ENCODE measurements at regions not wholly inside any gene's neighbourhood (a gene's known extent, or its start where the extent isn't known, plus 50 kb on each side); places are given as distances from the start of the nearest gene placed in this dataset.
"Not testable (repeated sequence)": the region's sequence is repeated elsewhere in the genome, so short reads cannot be mapped to it uniquely, and the experiment has no call there.

DNA sequence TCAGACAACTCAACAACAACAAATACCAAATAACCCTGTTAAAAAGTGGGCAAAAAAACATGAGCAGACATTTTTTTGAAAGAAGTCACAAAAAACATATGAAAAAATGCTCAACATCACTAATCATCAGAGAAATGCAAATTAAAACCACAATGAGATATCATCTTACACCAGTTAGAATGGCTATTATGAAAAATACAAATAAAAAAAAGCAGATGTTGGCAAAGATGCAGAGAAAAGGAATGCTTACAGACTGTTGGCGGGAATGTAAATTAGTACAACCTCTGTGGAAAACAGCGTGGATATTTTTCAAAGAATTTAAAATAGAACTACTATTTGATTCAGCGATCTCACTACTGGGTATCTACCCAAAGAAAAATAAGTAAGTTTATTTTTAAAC is 114.0 kb downstream of the SLC38A4 start:
- DNase-seq = no peak

DNA sequence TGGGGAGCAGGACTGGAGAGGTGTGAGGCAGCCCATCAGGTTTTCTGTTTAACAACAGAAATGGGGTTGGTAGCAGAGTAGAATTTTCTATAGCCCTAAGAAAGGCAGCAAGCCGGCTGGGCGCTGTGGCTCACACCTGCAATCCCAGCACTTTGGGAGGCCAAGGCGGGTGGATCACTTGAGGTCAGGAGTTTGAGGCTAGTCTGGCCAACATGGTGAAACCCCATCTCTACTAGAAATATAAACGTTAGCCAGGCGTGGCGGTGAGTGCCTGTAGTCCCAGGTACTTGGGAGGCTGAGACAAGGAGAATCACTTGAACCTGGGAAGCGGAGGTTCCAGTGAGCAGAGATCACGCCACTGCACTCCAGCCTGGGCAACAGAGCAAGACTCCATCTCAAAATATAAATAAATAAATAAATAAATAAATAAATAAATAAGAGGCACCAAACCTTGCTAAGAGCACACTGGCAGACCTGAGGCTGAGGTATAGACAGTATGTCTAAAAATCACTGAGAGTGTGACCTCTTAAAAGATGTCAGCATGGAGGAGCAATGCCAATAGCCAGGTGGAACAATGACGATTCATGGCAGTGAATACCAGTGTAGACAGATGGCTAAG is 115.6 kb downstream of the SLC38A4 start:
- no peak for DNase-seq

DNA sequence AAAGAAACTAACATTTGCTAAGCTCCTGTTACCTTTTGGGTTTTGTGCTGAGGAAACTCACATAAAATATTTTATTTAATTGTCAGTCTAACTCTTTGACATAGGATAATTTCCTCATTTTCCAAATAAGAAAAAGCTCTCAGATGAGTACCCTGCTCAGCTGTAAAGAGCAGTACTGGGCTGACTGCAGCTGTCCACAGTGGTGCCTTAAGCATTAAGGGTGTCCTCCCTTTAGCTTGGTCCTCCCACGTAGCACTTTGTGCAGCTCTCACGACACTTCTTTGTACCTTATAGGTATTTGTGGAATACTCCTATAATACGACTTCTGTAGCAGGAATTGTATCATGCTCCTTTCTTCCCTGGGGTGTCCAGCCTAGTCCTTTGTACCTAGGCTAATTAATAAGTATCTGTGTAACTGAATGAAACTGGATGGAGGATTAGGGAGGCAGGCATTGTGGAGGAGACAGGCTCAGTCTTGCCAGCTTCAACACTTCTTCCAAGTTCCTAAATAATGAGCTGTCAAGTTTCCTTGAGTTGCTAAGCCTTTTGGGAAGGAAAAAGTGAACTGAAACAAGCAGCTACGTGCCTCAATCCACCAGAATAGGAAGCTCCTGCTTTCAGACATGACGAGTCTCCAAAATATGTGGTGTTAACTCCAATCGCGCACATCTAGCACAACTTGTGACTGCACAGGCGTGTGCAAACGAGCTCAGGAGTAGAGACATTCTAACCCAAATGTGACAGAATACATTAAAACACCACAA is 123.0 kb downstream of the SLC38A4 start:
- no peak for DNase-seq

DNA sequence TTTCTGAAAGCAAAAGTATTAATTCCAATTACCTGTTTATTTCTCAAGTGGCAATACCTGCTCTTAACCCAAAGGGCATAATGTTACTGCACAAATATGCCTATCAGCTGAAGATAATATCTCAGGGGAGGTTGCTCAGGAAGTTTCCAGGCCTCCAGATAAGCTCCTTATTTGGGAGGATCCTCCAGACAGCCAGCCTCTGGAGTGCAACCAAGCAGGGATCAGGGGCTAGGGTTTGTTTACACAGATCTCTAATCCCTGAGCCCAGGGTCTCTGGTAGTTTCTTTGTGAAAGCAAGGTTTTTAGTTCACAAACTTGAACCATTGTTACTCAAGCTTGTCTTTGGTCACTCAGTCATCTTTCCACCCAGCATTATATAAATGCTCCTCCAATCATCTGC is 124.4 kb downstream of the SLC38A4 start:
- DNase-seq = no peak

DNA sequence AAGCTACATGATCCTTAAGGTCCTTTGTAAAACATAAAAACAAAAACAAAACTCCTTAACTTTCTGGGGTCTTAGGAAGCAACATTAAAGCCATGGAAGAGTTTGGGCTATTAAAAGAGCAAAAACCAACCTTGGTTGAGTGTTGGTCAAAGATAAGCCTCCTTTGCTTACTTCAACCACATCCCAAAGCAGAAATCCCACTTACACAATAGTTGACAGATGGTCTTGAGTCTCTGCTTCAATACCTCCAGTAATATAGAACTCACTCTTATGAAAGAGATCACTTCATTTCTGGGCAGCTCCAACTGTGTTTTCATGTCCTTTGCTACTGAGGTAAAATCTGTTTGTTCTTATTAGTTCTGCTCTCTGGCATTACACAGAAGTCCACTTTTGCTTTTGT is 125.8 kb downstream of the SLC38A4 start:
- no peak for DNase-seq

DNA sequence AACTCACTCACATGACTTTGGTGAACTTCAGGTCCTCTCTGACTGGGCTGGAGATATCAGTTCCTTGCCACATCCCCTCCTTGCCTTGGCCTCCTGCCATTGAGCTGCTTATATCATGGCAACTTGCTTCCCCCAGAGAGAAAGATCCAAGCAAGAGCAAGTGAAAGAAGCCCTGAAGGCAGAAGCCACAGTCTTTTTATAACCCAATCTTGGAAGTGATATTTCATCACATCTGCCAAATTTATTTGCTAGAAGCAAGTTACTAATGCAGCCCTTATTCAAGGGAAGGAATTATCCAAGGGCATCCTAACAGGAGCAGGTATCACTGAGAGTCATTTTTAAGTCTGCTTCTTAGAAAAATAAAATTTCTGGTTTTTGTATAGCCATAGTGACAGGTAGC is 127.8 kb downstream of the SLC38A4 start:
- no peak for DNase-seq

DNA sequence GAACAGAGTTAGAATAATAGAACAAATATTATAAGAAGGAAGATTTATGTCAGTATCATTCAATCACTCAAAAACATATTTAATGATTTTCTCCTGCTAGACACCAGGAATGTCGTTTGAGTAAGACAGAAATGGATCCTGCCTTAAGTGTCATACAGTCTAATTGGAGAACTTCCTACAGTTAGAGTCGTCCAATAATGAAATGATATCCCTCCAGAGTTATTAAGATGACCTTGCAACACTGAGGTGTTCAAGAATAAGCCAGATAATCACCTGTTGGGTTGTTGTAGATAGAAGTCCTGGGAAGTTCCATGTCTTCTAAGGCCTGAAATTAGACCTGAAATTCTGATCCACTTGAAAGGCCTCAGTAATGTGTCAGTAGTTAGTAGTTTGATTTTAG is 132.3 kb downstream of the SLC38A4 start:
- no peak for DNase-seq

DNA sequence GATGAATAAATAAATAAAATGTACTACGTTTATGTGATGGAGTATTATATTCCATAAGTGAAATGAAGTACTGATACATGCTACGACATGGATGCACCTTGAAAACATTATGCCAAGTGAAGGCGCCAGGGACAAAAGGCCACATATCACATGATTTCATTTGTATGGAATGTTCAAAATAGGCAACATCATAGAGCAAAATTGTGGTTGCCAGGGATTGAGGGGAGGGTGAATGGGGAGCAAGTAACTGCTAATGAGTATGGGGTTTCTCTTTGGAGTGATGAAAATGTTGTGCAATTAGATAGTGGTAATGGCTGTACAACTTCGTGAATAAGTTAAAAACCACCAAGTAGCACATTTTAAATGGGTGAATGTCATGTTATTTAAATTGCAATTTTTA is 132.8 kb downstream of the SLC38A4 start:
- DNase-seq = no peak

DNA sequence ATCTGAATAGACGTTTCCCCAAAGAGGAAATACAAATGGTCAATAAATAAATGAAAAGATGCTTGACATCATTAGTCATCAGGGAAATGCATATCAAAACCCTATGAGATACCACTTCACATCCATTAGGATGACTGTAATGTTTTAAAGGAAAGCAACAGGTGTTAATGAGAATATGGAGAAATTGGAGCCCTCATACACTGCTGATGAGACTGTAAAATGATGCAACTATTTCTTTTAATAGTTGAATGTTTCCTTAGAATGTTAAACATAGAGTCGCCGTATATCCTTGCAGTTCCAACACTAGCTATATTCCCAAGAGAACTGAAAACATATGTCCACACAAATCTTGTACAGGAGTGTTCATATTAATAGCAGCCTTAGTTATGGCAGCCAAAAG is 133.2 kb downstream of the SLC38A4 start:
- DNase-seq = no peak

DNA sequence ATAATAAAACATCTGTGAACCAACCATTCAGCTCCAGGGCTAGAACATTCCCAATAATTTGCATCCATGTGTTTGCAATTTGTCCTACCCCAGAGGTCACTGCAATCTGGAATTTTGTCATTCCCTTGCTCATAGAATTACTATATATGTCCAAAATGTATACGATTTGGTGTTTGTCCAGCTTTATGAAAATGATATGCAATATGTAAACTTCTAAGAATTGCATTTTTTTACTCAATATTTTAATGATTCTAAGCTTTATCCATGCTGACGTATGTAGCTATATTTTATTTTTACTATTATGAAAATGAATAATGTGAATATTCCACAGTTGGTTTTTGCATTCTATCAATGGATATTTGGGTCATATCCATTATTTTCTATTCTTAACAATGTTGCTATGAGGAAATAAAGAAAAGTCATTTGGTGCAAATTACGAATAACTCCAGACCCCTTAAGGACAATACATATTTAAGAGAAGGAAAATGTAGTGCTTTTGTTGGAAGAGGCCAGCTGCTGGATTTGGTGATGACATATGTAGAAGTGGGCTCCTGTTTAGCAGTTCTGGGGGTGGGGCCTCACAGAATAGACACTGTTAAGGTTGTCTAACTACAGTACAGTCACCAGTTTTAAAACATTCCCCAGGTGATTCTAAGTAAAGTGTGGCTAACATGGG is 139.4 kb downstream of the SLC38A4 start:
- no peak for DNase-seq

DNA sequence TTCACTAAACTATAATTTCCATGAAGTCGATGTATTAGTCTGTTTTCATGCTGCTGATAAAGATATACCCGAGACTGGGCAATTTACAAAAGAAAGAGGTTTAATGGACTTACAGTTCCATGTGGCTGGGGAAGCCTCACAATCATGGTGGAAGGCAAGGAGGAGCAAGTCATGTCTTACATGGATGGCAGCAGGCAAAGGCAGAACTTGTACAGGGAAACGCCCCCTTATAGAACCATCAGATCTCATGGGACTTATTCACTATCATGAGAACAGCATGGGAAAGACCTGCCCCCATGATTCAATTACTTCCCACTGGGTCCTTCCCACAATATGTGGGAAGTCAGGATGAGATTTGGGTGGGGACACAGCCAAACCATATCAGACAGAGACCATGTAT is 141.6 kb downstream of the SLC38A4 start:
- not testable (repeated sequence) for DNase-seq

DNA sequence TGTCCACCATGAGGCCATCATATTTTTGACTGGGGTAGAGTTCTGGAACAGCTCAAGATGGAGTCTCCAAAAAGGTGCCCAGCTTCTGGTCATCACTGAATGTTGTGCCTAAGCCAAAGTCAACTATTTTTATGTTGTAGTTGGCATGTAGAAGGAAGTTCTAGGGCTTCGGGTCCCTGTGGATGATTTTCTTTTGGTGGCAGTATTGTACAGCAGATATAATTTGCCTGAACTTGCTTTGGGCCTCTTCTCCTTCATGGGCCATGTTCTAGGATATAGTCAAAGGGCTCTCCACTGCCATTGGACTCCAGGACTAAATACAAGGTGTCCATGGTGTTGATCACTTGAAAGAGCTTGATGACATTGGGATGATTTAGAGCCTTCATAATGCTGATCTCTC is 143.6 kb downstream of the SLC38A4 start:
- DNase-seq = no peak

DNA sequence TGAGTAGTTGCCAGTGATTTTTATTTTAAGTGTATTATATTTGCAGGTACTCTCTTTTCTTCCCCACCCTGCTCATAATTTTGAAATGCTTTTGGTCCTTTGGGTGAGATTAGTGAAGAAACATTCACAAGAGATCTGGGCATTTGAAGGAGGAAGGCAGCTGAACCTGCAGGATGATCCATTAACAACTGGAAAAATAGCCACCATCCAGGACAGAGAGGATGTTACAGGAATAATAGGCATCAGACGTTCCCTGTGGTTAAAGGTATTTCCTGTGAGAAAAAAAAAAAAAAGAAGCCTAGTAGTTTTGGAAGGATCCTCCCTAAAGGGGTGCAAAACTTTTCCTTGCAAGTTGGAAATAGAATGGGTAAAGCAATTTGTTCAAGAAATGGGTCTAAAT is 145.3 kb downstream of the SLC38A4 start:
- no peak for DNase-seq

DNA sequence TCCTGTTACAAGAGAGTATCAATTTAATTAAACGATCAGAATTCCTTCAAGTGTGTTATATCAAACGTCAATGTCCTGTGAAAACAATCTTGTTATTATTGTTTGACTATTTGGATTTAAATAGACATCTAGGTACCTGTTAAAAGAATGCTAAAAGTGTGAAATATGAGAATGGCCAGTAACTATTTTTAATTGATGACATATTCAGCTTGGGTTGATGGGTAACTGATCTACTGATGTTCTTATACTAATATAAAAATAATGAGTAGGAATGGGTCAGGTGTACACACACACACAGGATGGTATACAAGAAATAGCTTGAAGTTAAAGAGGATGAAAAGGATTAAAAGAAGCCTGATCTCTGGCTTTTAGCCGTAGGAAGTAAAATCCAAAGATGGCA is 146.0 kb downstream of the SLC38A4 start:
- no peak for DNase-seq

DNA sequence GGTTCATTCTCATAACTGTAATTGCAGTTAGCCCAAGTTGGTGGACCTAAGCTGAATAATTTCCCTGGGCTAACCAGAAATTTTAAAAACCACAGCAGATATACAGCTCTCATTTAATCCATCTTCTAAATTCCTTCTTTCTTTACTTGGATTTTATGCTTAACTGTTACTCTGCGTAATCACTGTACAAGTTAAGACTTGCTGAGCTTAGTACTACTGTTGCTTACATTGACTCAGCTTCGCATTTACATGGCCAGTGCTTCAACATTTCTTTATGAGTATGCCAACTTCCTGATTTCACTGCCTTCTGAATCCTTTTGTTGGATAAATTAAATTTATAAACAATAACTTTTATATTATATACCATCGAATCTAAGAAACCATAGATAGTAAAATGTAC is 147.4 kb downstream of the SLC38A4 start:
- DNase-seq = no peak

DNA sequence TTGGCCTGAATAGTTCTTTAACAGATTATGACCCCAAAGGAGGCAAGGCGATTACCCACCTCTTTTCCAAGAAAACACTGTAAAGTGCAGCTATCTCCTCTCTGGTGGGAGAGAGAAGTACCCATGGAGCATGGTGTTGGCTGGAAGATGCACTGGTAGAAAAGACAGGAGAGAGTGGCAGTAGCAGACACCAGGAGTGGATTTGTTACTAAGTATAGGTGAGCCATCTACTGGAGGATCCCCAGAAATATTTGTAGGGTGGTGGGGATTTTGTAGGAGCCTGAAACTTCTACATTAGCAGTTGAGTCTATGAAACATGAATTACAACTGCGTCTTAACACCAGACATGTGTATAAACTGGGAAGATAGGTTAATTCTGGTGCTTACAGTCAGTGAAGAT is 148.0 kb downstream of the SLC38A4 start:
- DNase-seq = no peak

DNA sequence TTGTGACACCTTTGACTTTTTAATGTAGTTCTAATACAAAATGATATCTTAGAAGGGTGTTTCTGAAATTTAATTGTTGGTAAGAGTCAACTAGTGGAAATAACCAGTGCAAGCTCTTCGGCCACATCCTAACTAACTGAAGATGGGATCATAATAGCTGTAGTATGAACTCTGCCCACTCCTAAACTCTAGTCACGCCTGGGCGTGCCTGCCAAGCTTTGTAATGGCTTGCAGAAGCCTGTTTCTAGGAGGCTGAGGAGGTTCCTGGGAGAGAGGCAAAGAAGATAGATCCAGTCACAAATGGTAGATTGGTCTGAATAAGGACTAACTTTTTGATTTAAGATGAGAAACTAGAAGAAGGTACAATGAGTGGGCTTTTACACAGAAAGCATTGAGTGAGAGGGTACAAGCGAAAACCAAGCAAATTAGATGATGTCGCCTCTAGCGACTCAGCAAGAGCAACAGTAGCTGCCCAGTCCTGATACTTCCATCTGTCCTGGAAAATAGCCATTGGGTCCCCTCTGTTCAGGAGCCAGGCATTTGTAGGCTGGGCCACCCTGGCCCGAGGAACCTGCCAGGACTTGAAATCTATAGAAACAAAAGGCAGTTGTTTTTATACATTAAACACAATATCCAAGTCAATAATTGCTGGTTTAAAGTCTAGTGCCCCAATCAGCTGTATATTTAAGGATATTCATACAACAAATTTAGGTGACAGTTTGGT is 148.8 kb downstream of the SLC38A4 start:
- DNase-seq = no peak

DNA sequence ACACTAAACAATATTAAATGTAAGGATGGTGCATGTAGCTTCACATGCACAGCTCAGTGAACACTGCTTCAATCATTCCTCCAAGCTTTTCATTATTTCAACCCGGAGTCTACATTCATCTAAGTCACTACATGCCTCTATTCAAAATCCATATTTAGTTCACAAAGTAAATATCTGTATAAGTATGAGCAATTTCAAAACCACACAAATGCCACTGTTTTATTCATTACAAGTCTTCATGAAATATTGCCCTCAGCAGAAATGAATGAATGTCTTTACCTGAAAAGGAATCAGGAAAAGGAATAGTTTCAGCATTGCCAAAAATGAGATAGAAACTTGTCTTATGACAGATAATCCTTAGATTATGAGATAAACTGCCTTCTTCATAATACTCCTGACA is 149.4 kb downstream of the SLC38A4 start:
- no peak for DNase-seq

DNA sequence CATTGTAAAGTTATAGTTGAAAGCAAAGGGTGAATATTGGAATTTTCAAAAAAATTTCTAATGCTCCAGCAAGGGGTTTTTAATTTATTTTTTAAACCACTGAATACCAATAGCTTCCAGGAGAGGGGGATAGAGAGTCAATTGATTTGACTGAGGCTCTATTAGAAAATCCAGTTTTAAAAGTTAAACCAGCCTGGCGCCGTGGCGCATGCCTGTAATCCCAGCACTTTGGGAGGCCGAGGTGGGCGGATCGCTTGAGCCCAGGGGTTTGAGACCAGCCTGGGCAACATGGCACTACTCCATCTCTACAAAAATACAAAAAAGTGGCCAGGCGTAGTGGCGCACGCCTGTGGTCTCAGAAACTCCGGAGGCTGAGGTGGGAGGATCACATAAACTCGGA is 150.1 kb downstream of the SLC38A4 start:
- no peak for DNase-seq

DNA sequence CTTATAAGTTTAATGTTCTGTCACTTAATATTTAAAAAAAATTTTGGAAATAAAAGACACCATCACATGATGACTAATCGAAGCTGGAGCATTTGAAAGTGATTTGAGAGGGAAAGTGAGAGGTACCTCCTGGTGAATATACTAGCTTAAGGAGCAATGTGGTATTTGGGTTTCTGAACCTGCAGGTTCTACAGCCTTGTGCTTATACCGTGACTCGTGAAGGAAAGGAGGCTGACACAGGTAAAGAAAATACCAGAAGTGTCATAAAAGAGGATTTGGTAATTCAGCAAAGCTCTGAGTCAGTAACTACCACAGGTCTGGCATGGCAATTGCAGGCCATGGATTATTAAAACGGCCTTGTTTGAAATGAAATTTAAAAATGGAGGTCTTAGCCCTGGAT is 151.0 kb downstream of the SLC38A4 start:
- DNase-seq = no peak

DNA sequence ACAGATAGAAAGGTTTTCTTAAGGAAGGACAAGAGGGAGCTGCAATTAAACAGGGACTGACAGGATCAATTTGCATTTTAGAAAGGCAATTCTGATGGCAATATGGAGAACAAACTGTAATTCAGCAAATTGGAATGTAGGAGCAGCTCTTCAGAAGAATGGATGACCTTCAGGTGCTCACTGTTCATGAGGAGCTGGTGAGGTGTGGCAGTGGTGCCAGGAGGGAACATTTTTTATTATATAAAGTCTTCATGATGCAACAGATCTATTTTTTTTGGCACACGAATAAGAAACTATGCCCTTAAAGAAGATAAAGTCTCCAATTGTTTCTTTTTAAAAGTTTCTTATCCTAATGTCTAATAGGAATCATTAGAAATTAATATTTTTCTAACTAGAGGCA is 151.7 kb downstream of the SLC38A4 start:
- DNase-seq = no peak

DNA sequence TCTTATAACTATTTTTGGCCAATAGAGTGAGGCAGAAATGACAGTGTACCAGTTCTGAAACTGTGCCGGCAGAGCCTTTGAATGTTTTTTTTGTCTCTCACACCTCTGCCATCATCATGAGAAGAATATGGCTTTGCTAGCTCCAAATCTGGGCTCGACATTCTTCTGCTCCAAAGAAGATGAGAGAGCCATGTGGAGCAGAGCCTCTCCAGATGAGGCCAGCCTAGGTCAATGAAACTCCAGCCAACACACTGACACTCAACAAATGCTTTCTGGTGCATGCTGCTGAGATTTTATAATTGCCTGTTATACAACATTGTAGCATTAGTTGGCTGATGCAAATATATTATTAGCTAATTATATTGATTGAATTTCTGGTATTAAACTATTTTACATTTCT is 154.7 kb downstream of the SLC38A4 start:
- no peak for DNase-seq

DNA sequence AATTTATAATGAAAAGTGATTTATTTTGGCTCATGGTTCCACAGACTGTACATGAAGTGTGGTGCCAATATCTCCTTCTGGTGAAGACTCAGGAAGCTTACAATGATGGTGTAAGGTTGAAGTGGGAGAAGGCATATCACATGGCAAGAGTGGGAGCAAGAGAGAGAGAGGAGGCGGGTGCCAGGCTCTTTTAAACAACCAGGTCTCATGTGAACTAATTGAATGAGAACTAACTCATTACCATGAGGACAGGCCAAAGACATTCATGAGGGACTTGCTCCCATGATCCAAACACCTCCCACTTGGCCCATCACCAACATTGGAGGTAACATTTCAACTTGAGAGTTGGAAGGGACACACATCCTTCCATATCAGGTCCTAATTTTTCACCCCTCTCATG is 155.2 kb downstream of the SLC38A4 start:
- DNase-seq = no peak

DNA sequence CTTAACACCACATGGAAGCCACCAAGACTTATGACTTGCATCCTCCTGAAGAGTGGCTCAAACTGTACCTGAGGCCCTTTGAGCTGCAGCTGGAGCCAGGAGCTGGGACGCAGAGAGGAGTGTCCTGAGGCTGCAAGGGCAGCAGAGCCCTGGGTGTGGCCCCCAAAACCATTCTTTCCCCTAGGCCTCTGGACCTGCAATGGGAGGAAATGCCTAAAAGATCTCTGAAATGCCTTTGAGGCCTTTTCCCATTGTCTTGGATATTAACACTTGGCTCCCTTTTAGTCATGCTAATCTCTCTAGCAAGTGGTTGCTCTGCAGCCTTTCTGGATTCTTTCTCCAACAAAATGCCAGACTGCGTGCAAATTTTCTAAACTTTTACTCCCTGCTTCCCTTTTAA is 156.1 kb downstream of the SLC38A4 start:
- no peak for DNase-seq
